HepG2 (cell line): ENCODE measurements at regions not wholly inside any gene's neighbourhood (a gene's known extent, or its start where the extent isn't known, plus 50 kb on each side); places are given as distances from the start of the nearest gene placed in this dataset.

Experiments used
- ATAC-seq: fragments of 200-7000 bp; cut with Tn5 transposase; 3 replicates; pipeline ENCODE4 v1.9.1; 2020; ENCODE audit warnings: mild to moderate bottlenecking, moderate library complexity
- BruUV-seq: library from RNA; stranded (reverse); fragments of 400-500 nt; replicated peaks from 2 replicates; lab custom pipeline; 2021; lab: Mats Ljungman, UMichigan
- CTCF ChIA-PET: fragments of 300-600 bp; formaldehyde crosslinking; extraction: SDS; loops from one replicate; lab custom pipeline; 2021; ENCODE audit warnings: low total read pairs, inconsistent platforms, low intra/inter-chr PET ratio; lab: Yijun Ruan, JAX
- POLR2A ChIA-PET: fragments of 350-600 bp; sonication (Branson Sonifier 250); formaldehyde crosslinking; loops from one replicate; lab custom pipeline; 2020; ENCODE audit warnings: antibody characterized with exemption, inconsistent platforms; lab: Yijun Ruan, JAX
- DNase-seq: peaks from one replicate; pipeline ENCODE4 v3.0.0-alpha.2; 2015; ENCODE audit warnings: low spot score
- FAIRE-seq: peaks from 3 replicates; lab custom pipeline; 2011; peaks lifted over from hg19 to GRCh38; lab: Jason Lieb, UNC
- H2AFZ ChIP-seq: one replicate; pipeline ENCODE4 v1.6.1; 2011; ENCODE audit warnings: low read length, inconsistent platforms
- H3K27ac ChIP-seq: fragments of 300-600 bp; 3 replicates; pipeline ENCODE4 v1.8.0; 2011; ENCODE audit warnings: mixed run types, mild to moderate bottlenecking, mixed read lengths, low read length, inconsistent platforms; ENCODE audit not compliant: insufficient read depth; ENCODE audit errors: extremely low read length
- H3K27me3 ChIP-seq, 2 experiments: fragments of 200-600 bp in 1 of 2; 2 replicates in 1 of 2; 3 replicates in 1 of 2; pipeline versions ENCODE4 v1.6.0 to v1.8.0; 2011; ENCODE audit warnings: low read length in 2 of 2, mild to moderate bottlenecking in 2 of 2, moderate library complexity in 2 of 2, inconsistent platforms in 1 of 2; ENCODE audit not compliant: insufficient read depth in 2 of 2, control insufficient read depth in 1 of 2
- H3K36me3 ChIP-seq, 2 experiments: fragments of 200-600 bp in 1 of 2; replicated peaks in 1 of 2; 2 replicates in 1 of 2; 3 replicates in 1 of 2; pipeline versions ENCODE4 v1.5.1 to v1.8.0; 2011; ENCODE audit warnings: low read length in 2 of 2, inconsistent platforms in 1 of 2; ENCODE audit not compliant: insufficient read depth in 2 of 2, control insufficient read depth in 1 of 2
- H3K4me1 ChIP-seq: 2 replicates; pipeline ENCODE4 v1.5.1; 2012; ENCODE audit warnings: low read length, inconsistent platforms; ENCODE audit not compliant: insufficient read depth
- H3K4me2 ChIP-seq: 2 replicates; pipeline ENCODE4 v1.6.0; 2011; ENCODE audit warnings: low read depth, low read length, inconsistent platforms
- H3K4me3 ChIP-seq, 3 experiments: fragments of 200-600 bp in 1 of 3; sonication (generic), shearing (Covaris generic) in 1 of 3; replicated peaks in 1 of 3; 2 replicates each; pipeline ENCODE4 v1.5.1; 2011 to 2016; ENCODE audit warnings: low read length in 3 of 3, inconsistent platforms in 2 of 3, low read depth in 2 of 3, mild to moderate bottlenecking in 2 of 3, control low read depth in 1 of 3, mixed read lengths in 1 of 3; ENCODE audit not compliant: insufficient read depth in 1 of 3
- H3K79me2 ChIP-seq: one replicate; pipeline ENCODE4 v1.6.1; 2011; ENCODE audit warnings: low read length, inconsistent platforms; ENCODE audit not compliant: insufficient read depth
- H3K9ac ChIP-seq: 2 replicates; pipeline ENCODE4 v1.6.0; 2011; ENCODE audit warnings: mild to moderate bottlenecking, low read depth, low read length, inconsistent platforms; ENCODE audit not compliant: insufficient read depth
- H3K9me3 ChIP-seq: 2 replicates; pipeline ENCODE4 v1.5.1; 2012; ENCODE audit warnings: mild to moderate bottlenecking, low read length
- H4K20me1 ChIP-seq: 2 replicates; pipeline ENCODE4 v1.6.0; 2011; ENCODE audit warnings: inconsistent platforms, mild to moderate bottlenecking, low read length, moderate library complexity; ENCODE audit not compliant: insufficient read depth
- ADNP ChIP-seq: sonication (generic); formaldehyde crosslinking; IDR thresholded peaks from 2 replicates; pipeline ENCODE4 v1.4.0; 2020; ENCODE audit warnings: missing genetic modification reagents
- ELF1 ChIP-seq: sonication (generic); formaldehyde crosslinking; IDR thresholded peaks from 2 replicates; pipeline ENCODE4 v1.4.0; 2020; ENCODE audit warnings: missing genetic modification reagents
- KDM5A ChIP-seq: fragments of 200-600 bp; sonication (generic); IDR thresholded peaks from 2 replicates; pipeline ENCODE4 v1.7.0; 2018; ENCODE audit warnings: antibody characterized with exemption, mild to moderate bottlenecking, low read length, borderline replicate concordance
- KIAA2018 ChIP-seq: sonication (generic); formaldehyde crosslinking; IDR thresholded peaks from 2 replicates; pipeline ENCODE4 v1.5.0; 2020; ENCODE audit warnings: mild to moderate bottlenecking, missing genetic modification reagents, borderline replicate concordance
- LRRFIP1 ChIP-seq: sonication (generic); formaldehyde crosslinking; conservative IDR thresholded peaks from 2 replicates; pipeline ENCODE4 v1.4.0; 2020; ENCODE audit warnings: missing genetic modification reagents
- MIER3 ChIP-seq: IDR thresholded peaks from 2 replicates; pipeline ENCODE4 v1.6.1; 2016; ENCODE audit warnings: missing compliant biosample characterization, borderline replicate concordance
- SP1 ChIP-seq, 2 experiments: fragments of 450-650 bp in 1 of 2; sonication (generic) in 1 of 2; formaldehyde crosslinking in 1 of 2; IDR thresholded peaks; 2 replicates each; pipeline versions ENCODE4 v1.4.0 to v1.6.1; 2016 to 2020; ENCODE audit warnings: missing genetic modification reagents in 1 of 2
- TSC22D2 ChIP-seq: sonication (generic); formaldehyde crosslinking; IDR thresholded peaks from 2 replicates; pipeline ENCODE4 v1.5.1; 2020; ENCODE audit warnings: missing genetic modification reagents, mild to moderate bottlenecking, borderline replicate concordance
- ZBTB14 ChIP-seq: sonication (generic); formaldehyde crosslinking; IDR thresholded peaks from 2 replicates; pipeline ENCODE4 v1.4.0; 2020; ENCODE audit warnings: missing genetic modification reagents
- ZFP41 ChIP-seq: sonication (generic); formaldehyde crosslinking; IDR thresholded peaks from 2 replicates; pipeline ENCODE4 v1.4.0; 2020; ENCODE audit warnings: mild to moderate bottlenecking, missing genetic modification reagents, borderline replicate concordance
- ZNF576 ChIP-seq: sonication (generic); formaldehyde crosslinking; IDR thresholded peaks from 2 replicates; pipeline ENCODE4 v1.4.0; 2020; ENCODE audit warnings: mild to moderate bottlenecking, missing genetic modification reagents
- WGBS: methylation state at CpG from one replicate; pipeline ENCODE4 v1.1.6; 2017; ENCODE audit warnings: low lambda C conversion rate; 5-methylcytosine and 5-hydroxymethylcytosine counted together
- in situ Hi-C: cut with HindIII; loops from 2 replicates; pipeline ENCODE4 v1.10.0; 2017; ENCODE audit warnings: low pct_unique_long_range_greater_than_20kb; ENCODE audit not compliant: extremely low pct_ligation_motif_present
- intact Hi-C: fragments of 100-400 bp; cut with micrococcal nuclease; formaldehyde crosslinking; loops from one replicate; pipeline ENCODE4 v1.10.0; 2022; ENCODE audit not compliant: unreplicated experiment

- no peak for TF ChIP-seq SP1 (IDR thresholded peaks at IDR 0.05)
- TF ChIP-seq SP1 (CRISPR knock-in tag; IDR thresholded peaks at IDR 0.05) = no peak
- TF ChIP-seq TSC22D2 = no peak
- no peak for TF ChIP-seq KIAA2018 (CRISPR knock-in tag)
- no peak for TF ChIP-seq ELF1
- TF ChIP-seq MIER3 (CRISPR knock-in tag) = no peak
Observed at GRCh38 chr2:48852938-48853337, 97.4 kb upstream of the LHCGR start (continued).

GRCh38 chr2:48851161-48851560, 95.6 kb upstream of the LHCGR start:
- in situ Hi-C loops (no loop called here), intact Hi-C loops (no loop called here)
- no TSS peak for BruUV-seq
- Histone ChIP-seq H3K4me3 (no peak overlapping the region), H4K20me1 (no peaks in the 10 kb centered on the region), H2AFZ (no peak overlapping the region), H3K79me2 (no peaks in the 10 kb centered on the region), H3K27me3 (no peaks in the 10 kb centered on the region; a peak in 2 of 5 replicates), H3K4me1 (no peaks in the 10 kb centered on the region), H3K27ac (no peak overlapping the region), H3K9ac (no peak overlapping the region), H3K36me3 (no peaks in the 10 kb centered on the region), H3K9me3 (no peaks in the 10 kb centered on the region), H3K4me2 (no peak overlapping the region)
- ChIA-PET POLR2A (no interaction called here), CTCF (no interaction called here)
- DNase-seq = no peak
- FAIRE-seq = no peak
- ATAC-seq = no peak
- 2% methylated on average over 3 of the region's 3 CpGs for WGBS
- TF ChIP-seq KDM5A (no peak), ZFP41 (no peak), LRRFIP1 (no peak), ADNP (CRISPR knock-in tag) (no peak), ZNF576 (CRISPR knock-in tag) (no peak), ZBTB14 (CRISPR knock-in tag) (no peak)
